ENCODE measurements at regions not wholly inside any gene's neighbourhood (a gene's known extent, or its start where the extent isn't known, plus 50 kb on each side); places are given as distances from the start of the nearest gene placed in this dataset.

DNA sequence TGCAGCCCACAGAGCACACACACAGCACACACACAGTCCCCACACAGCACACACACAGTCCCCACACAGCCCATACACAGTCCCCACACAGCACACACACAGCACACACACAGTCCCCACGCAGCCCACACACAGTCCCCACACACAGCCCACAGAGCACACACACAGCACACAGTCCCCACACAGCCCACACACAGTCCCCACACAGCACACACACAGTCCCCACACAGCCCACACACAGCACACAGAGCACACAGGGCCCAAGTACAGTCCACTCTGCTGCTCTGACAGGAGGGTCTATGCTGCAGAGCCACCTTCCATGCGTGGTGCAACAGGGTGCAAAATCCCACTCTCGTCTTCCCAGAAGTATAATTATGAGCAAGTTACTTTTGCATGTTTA is 240.5 kb upstream of the SALL3 start:
- Histone ChIP-seq H3K4me3 (no peak overlapping the region), H3K36me3 (no peaks in the 10 kb centered on the region), H3K27ac (no peak overlapping the region), H3K9me3 (no peaks in the 10 kb centered on the region), H3K4me1 (no peaks in the 10 kb centered on the region), H3K27me3 (no peaks in the 10 kb centered on the region)
- 93 to 95% methylated on average over 3 of the region's 3 CpGs for WGBS, 2 donors
- DNase-seq = no peak
- intact Hi-C loops (cut with DNase I) = no loop called here
- TF ChIP-seq POLR2A (IDR thresholded peaks at IDR 0.05) (no peak), EP300 (IDR thresholded peaks at IDR 0.05) (no peak), POLR2AphosphoS5 (IDR thresholded peaks at IDR 0.05) (no peak)
- TF ChIP-seq, protein P1, sequence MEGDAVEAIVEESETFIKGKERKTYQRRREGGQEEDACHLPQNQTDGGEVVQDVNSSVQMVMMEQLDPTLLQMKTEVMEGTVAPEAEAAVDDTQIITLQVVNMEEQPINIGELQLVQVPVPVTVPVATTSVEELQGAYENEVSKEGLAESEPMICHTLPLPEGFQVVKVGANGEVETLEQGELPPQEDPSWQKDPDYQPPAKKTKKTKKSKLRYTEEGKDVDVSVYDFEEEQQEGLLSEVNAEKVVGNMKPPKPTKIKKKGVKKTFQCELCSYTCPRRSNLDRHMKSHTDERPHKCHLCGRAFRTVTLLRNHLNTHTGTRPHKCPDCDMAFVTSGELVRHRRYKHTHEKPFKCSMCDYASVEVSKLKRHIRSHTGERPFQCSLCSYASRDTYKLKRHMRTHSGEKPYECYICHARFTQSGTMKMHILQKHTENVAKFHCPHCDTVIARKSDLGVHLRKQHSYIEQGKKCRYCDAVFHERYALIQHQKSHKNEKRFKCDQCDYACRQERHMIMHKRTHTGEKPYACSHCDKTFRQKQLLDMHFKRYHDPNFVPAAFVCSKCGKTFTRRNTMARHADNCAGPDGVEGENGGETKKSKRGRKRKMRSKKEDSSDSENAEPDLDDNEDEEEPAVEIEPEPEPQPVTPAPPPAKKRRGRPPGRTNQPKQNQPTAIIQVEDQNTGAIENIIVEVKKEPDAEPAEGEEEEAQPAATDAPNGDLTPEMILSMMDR (IDR thresholded peaks at IDR 0.05) = no peak

DNA sequence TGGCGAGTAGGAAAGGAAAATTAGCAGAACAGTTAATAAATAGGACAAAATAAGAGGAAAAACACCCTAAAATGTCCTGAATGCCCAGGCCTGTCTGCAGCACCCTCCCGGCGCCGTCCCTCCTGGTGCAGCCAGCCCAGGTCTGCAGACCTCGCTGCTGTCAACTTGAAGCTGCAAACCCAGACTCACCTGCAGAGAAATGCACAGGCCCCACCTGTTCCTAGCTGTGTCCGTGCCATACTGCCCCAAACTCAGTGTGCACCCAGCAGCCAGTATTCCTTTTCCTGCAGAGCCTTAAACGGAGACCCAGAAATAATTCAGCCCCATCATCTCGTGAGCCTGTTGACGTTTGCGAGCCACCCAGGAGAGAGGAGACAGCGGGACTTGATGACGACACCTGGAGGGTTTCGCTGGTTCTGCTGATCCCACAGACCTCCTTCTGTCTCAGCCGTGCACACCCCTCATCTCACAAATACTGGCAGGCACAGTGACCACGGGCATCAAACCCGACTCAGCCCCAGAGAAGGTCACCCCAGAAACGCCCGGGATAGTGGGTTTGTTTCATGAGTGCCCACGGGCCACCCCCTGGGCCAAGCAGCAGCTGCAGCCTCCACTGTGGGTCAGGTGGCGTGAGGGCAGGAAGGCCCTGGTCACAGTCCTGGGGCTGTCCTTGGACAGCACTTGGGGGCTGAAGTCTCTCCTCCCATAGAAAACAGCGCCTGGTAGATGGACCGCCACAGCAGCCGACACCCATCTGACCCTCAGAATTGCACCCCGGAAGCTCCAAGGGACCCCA is 239.5 kb upstream of the SALL3 start:
- no peaks in the 10 kb centered on the region for H3K36me3 ChIP-seq
- TF ChIP-seq EP300 (IDR thresholded peaks at IDR 0.05) (no peak), POLR2A (IDR thresholded peaks at IDR 0.05) (no peak), POLR2AphosphoS5 (IDR thresholded peaks at IDR 0.05) (no peak)
- TF ChIP-seq, protein P1 (IDR thresholded peaks at IDR 0.05) = no peak
- intact Hi-C loops (cut with DNase I) = no loop called here
- no peak overlapping the region for H3K27ac ChIP-seq
- DNase-seq = no peak
- WGBS, 2 donors = 87 to 88% methylated on average over 24 of the region's 24 CpGs
- H3K9me3 ChIP-seq = no peaks in the 10 kb centered on the region
- peaks cover 0 to under 1% (median 0%) of the 10 kb centered on the region in 3 donors for H3K27me3 ChIP-seq
- H3K4me1 ChIP-seq = no peaks in the 10 kb centered on the region
- no peak overlapping the region for H3K4me3 ChIP-seq

DNA sequence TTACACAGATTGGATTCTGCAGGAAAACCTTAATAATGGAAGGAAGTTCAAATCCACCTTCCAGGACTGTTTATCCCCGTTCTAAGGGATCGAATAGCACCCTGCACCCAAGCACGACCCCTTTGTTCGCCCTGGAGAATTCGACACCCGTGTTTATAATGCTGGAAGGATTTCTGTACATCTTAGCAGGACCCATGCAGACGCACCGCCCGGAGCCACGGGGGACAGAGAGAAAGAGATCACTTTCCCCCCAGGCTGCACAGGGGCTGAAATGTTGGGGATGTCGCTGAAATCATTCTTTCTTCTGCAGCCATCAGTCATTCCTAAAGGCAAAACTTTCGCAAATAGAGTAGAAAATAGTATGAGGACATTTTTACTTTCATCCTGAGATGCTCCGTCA is 238.7 kb upstream of the SALL3 start:
- WGBS, 2 donors = 78 to 87% methylated on average over 13 of the region's 13 CpGs
- intact Hi-C loops (cut with DNase I) = no loop called here
- Histone ChIP-seq H3K9me3 (no peaks in the 10 kb centered on the region), H3K27ac (no peak overlapping the region), H3K36me3 (no peaks in the 10 kb centered on the region), H3K4me1 (no peaks in the 10 kb centered on the region), H3K4me3 (no peak overlapping the region), H3K27me3 (peaks cover 0 to 7% (median 0%) of the 10 kb centered on the region in 3 donors)
- TF ChIP-seq POLR2AphosphoS5 (IDR thresholded peaks at IDR 0.05) = no peak
- TF ChIP-seq, protein P1 (IDR thresholded peaks at IDR 0.05) = no peak
- TF ChIP-seq EP300 (IDR thresholded peaks at IDR 0.05) = no peak
- no peak for TF ChIP-seq POLR2A (IDR thresholded peaks at IDR 0.05)
- no peak for DNase-seq

DNA sequence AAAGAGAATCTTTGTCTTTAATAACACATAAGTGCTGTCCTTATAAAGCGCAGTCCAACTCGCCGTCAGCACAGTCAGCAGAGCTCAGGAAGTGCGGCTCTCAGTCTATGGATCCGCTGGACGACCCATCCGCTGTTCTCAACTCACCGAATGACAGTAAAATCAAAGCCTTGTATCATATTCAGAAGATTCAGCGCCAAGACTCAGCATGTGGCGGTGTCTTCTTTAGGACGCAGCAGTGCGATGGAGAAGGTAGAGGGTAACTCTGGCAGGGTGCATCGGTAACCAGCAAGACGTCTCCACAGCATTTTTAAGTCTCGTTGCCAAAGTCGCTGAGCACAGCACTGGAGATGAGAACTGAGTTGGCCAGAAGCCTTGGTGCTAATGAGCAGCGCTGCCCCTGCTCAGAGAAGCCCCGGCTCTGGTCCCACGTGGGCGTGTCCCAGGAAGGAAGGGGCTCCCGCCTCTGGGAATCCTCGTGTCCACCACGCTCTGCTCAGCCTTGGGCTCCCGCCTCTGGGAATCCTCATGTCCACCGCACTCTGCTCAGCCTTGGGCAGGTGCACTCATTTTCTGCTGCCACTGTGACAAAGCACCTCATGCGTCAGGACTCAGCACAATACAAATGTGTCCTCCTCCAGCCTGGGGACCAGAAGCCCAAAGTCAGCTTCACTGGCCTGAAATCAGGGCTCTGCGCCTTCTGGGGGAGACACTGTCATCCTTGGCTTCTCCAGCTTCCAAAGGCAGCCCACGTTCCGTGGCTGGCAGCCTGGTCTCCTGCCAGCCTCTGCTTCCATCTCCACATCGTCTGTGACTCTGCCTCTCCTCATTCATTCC is 238.0 kb upstream of the SALL3 start:
- no peak for TF ChIP-seq POLR2A (IDR thresholded peaks at IDR 0.05)
- TF ChIP-seq POLR2AphosphoS5 (IDR thresholded peaks at IDR 0.05) = no peak
- TF ChIP-seq, protein P1 (IDR thresholded peaks at IDR 0.05) = no peak
- no peak for TF ChIP-seq EP300 (IDR thresholded peaks at IDR 0.05)
- H3K27ac ChIP-seq = no peak overlapping the region
- no peaks in the 10 kb centered on the region for H3K36me3 ChIP-seq
- DNase-seq = no peak
- H3K4me1 ChIP-seq = no peaks in the 10 kb centered on the region
- intact Hi-C loops (cut with DNase I) = no loop called here
- 86 to 88% methylated on average over 30 of the region's 30 CpGs for WGBS, 2 donors
- no peaks in the 10 kb centered on the region for H3K9me3 ChIP-seq
- peaks cover 0 to 10% (median 0%) of the 10 kb centered on the region in 3 donors for H3K27me3 ChIP-seq
- no peak overlapping the region for H3K4me3 ChIP-seq

All from sigmoid colon (tissue), 6 donors.